Caco-2 (cell line): ENCODE measurements at regions not wholly inside any gene's neighbourhood (a gene's known extent, or its start where the extent isn't known, plus 50 kb on each side); places are given as distances from the start of the nearest gene placed in this dataset.

Experiments
- BruUV-seq: library from RNA; stranded (reverse); fragments of 400-500 nt; replicated peaks from 2 replicates; lab custom pipeline; 2021; lab: Mats Ljungman, UMichigan
- CTCF ChIA-PET: fragments of 300-600 bp; sonication (Branson Sonifier 250); formaldehyde crosslinking; loops from one replicate; lab custom pipeline; 2022; ENCODE audit warnings: antibody characterized with exemption; lab: Charles Lee
- POLR2A ChIA-PET: fragments of 300-600 bp; sonication (Branson Sonifier 250); formaldehyde crosslinking; loops from one replicate; lab custom pipeline; 2022; ENCODE audit warnings: antibody characterized with exemption; lab: Charles Lee
- DNase-seq, 2 experiments: peaks; one replicate each; pipeline versions ENCODE4 v3.0.0 to v3.0.0-alpha.2; 2020 to 2022
- H3K27me3 ChIP-seq: replicated peaks from 2 replicates; pipeline ENCODE4 v1.6.0; 2011; ENCODE audit warnings: low read length; ENCODE audit not compliant: control insufficient read depth, insufficient read depth
- H3K36me3 ChIP-seq: 2 replicates; pipeline ENCODE4 v1.5.1; 2011; ENCODE audit warnings: low read length; ENCODE audit not compliant: control insufficient read depth, insufficient read depth
- H3K4me1 ChIP-seq: fragments of 250-450 bp; sonication (Bioruptor Pico); 2 replicates; pipeline ENCODE4 v1.5.1; 2020; ENCODE audit warnings: mild to moderate bottlenecking
- H3K4me3 ChIP-seq: 2 replicates; pipeline ENCODE4 v1.5.1; 2011; ENCODE audit warnings: low read depth, mild to moderate bottlenecking, control low read depth, low read length
- H3K9me3 ChIP-seq: fragments of 250-450 bp; sonication (Bioruptor Pico); 2 replicates; pipeline ENCODE4 v1.5.1; 2020; ENCODE audit warnings: mild to moderate bottlenecking, moderate library complexity
- H3K27ac Mint-ChIP-seq: one replicate; pipeline ENCODE4 v1.8.0; 2022; ENCODE audit warnings: mixed read lengths; ENCODE audit not compliant: unreplicated experiment
- H3K27me3 Mint-ChIP-seq: one replicate; pipeline ENCODE4 v1.8.0; 2022; ENCODE audit warnings: mixed read lengths; ENCODE audit not compliant: insufficient read depth, unreplicated experiment
- H3K36me3 Mint-ChIP-seq: one replicate; pipeline ENCODE4 v1.8.0; 2022; ENCODE audit warnings: mild to moderate bottlenecking, mixed read lengths; ENCODE audit not compliant: insufficient read depth, unreplicated experiment
- H3K4me1 Mint-ChIP-seq: one replicate; pipeline ENCODE4 v1.8.0; 2022; ENCODE audit warnings: low read depth, mixed read lengths; ENCODE audit not compliant: unreplicated experiment
- H3K4me3 Mint-ChIP-seq: one replicate; pipeline ENCODE4 v1.8.0; 2022; ENCODE audit warnings: mild to moderate bottlenecking, moderate library complexity, mixed read lengths; ENCODE audit not compliant: unreplicated experiment
- H3K9me3 Mint-ChIP-seq: one replicate; pipeline ENCODE4 v1.8.0; 2022; ENCODE audit warnings: mixed read lengths; ENCODE audit not compliant: unreplicated experiment
- CTCF ChIP-seq, 2 experiments: fragments of 200-600 bp in 1 of 2; IDR thresholded peaks; 1 replicate in 1 of 2; 2 replicates in 1 of 2; pipeline versions ENCODE4 v1.5.1 to v1.8.0; 2011 to 2022; ENCODE audit warnings: antibody characterized with exemption in 1 of 2, control low read depth in 1 of 2, inconsistent platforms in 1 of 2, low read depth in 1 of 2, low read length in 1 of 2, mild to moderate bottlenecking in 1 of 2, moderate library complexity in 1 of 2; ENCODE audit not compliant: insufficient read depth in 1 of 2, severe bottlenecking in 1 of 2, unreplicated experiment in 1 of 2
- intact Hi-C: fragments of 100-400 bp; cut with micrococcal nuclease; formaldehyde crosslinking; loops from one replicate; pipeline ENCODE4 v1.10.0; 2022; ENCODE audit not compliant: unreplicated experiment

GRCh38 chr2:163302141-163302540, 433.7 kb downstream of the FIGN start:
- intact Hi-C loops: no loop called here

GRCh38 chr2:163291790-163292189, 444.0 kb downstream of the FIGN start:
- Histone ChIP-seq H3K36me3 (no peaks in the 10 kb centered on the region), H3K27me3 (no peaks in the 10 kb centered on the region), H3K4me3 (no peak overlapping the region), H3K9me3 (no peaks in the 10 kb centered on the region), H3K4me1 (no peaks in the 10 kb centered on the region)
- CTCF ChIA-PET: no interaction called here
- Mint-ChIP-seq H3K36me3 (no peaks in the 10 kb centered on the region), H3K27me3 (no peaks in the 10 kb centered on the region), H3K4me1 (no peaks in the 10 kb centered on the region), H3K4me3 (no peak overlapping the region), H3K27ac (no peak overlapping the region), H3K9me3 (no peaks in the 10 kb centered on the region)
- BruUV-seq: no TSS peak
- DNase-seq: no peak
- intact Hi-C loops: no loop called here
- POLR2A ChIA-PET: no interaction called here
- no peak for TF ChIP-seq CTCF (IDR thresholded peaks at IDR 0.05; ENCODE audit: insufficient read depth in 1 of 2, low read depth in 1 of 2, low read length in 1 of 2, severe bottlenecking in 1 of 2, unreplicated experiment in 1 of 2)

More at GRCh38 chr2:163302141-163302540, 433.7 kb downstream of the FIGN start:
- BruUV-seq: no TSS peak
- peaks cover 2% of the 10 kb centered on the region for H3K27me3 Mint-ChIP-seq
- H3K9me3 Mint-ChIP-seq: peaks cover 17% of the 10 kb centered on the region
- H3K27ac Mint-ChIP-seq: no peak overlapping the region
- no peak overlapping the region for H3K4me3 ChIP-seq
- no peaks in the 10 kb centered on the region for H3K4me1 ChIP-seq
- no peaks in the 10 kb centered on the region for H3K27me3 ChIP-seq
- no peak for DNase-seq
- POLR2A ChIA-PET: no interaction called here
- peaks cover 8% of the 10 kb centered on the region for H3K4me1 Mint-ChIP-seq
- no peaks in the 10 kb centered on the region for H3K36me3 ChIP-seq
- TF ChIP-seq CTCF (IDR thresholded peaks at IDR 0.05; ENCODE audit: insufficient read depth in 1 of 2, low read depth in 1 of 2, low read length in 1 of 2, severe bottlenecking in 1 of 2, unreplicated experiment in 1 of 2): no peak
- peaks cover 10% of the 10 kb centered on the region; the same call in 1 of the 2 replicates for H3K9me3 ChIP-seq
- no peaks in the 10 kb centered on the region for H3K36me3 Mint-ChIP-seq
- H3K4me3 Mint-ChIP-seq: no peak overlapping the region
- CTCF ChIA-PET: no interaction called here

DNA sequence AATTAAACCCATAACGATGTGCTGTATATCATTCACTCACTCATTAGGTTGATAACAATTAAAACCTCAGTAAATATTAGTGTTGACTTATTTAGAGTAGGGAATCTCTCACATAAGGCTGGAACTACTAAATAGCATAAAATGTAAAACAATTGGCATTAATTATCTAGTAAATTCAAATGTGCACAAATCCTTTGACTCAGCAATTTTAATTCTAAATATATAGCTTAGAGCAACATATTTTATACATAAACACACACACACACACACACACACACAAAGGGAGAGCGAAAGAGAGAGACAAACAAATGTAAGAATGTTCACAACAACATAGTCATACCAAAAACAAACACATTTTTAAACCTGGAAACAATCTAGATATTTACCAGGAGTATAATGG, 443.1 kb upstream of the KCNH7 start:
- DNase-seq: no peak
- intact Hi-C loops: no loop called here
- H3K36me3 Mint-ChIP-seq: no peaks in the 10 kb centered on the region
- Histone ChIP-seq H3K4me3 (no peak overlapping the region), H3K9me3 (no peaks in the 10 kb centered on the region; the same call in 1 of the 2 replicates), H3K4me1 (no peaks in the 10 kb centered on the region), H3K27me3 (no peaks in the 10 kb centered on the region), H3K36me3 (no peaks in the 10 kb centered on the region)
- no peaks in the 10 kb centered on the region for H3K9me3 Mint-ChIP-seq
- H3K27me3 Mint-ChIP-seq: no peaks in the 10 kb centered on the region
- TF ChIP-seq CTCF (IDR thresholded peaks at IDR 0.05; ENCODE audit: insufficient read depth in 1 of 2, low read depth in 1 of 2, low read length in 1 of 2, severe bottlenecking in 1 of 2, unreplicated experiment in 1 of 2): no peak
- ChIA-PET CTCF (no interaction called here), POLR2A (no interaction called here)
- no TSS peak for BruUV-seq
- H3K4me1 Mint-ChIP-seq: no peaks in the 10 kb centered on the region
- H3K27ac Mint-ChIP-seq: no peak overlapping the region
- H3K4me3 Mint-ChIP-seq: no peak overlapping the region
